MM.1S (cell line): ENCODE measurements at regions not wholly inside any gene's neighbourhood (a gene's known extent, or its start where the extent isn't known, plus 50 kb on each side); places are given as distances from the start of the nearest gene placed in this dataset.
"Not testable (repeated sequence)": the region's sequence is repeated elsewhere in the genome, so short reads cannot be mapped to it uniquely, and the experiment has no call there.

Experiments used
- DNase-seq: peaks from one replicate; pipeline ENCODE4 v3.0.0-alpha.2; 2015
- H2AFZ ChIP-seq: fragments of 300-600 bp; sonication (generic); 2 replicates; pipeline ENCODE4 v1.6.0; 2016; ENCODE audit warnings: antibody characterized with exemption, low read length
- H3F3A ChIP-seq: fragments of 300-600 bp; sonication (generic); 2 replicates; pipeline ENCODE4 v1.6.1; 2016; ENCODE audit warnings: mild to moderate bottlenecking, antibody characterized with exemption, low read length, moderate library complexity, mixed read lengths; ENCODE audit not compliant: insufficient read depth
- H3K27ac ChIP-seq: fragments of 300-600 bp; sonication (generic); 2 replicates; pipeline ENCODE4 v1.5.1; 2016; ENCODE audit warnings: mild to moderate bottlenecking, low read length
- H3K27me3 ChIP-seq: fragments of 300-600 bp; sonication (generic); replicated peaks from 2 replicates; pipeline ENCODE4 v1.6.0; 2016; ENCODE audit warnings: low read length; ENCODE audit not compliant: insufficient read depth
- H3K36me3 ChIP-seq: fragments of 300-600 bp; sonication (generic); replicated peaks from 2 replicates; pipeline ENCODE4 v1.6.1; 2016; ENCODE audit warnings: mild to moderate bottlenecking, low read length, mixed read lengths; ENCODE audit not compliant: insufficient read depth
- H3K4me1 ChIP-seq: fragments of 300-600 bp; sonication (generic); 2 replicates; pipeline ENCODE4 v1.6.1; 2016; ENCODE audit warnings: low read length, mixed read lengths
- H3K4me2 ChIP-seq: fragments of 300-600 bp; sonication (generic); 2 replicates; pipeline ENCODE4 v1.6.0; 2016; ENCODE audit warnings: low read depth, low read length
- H3K4me3 ChIP-seq: fragments of 300-600 bp; sonication (generic); 2 replicates; pipeline ENCODE4 v1.5.1; 2016; ENCODE audit warnings: low read length, mixed read lengths
- H3K79me2 ChIP-seq: fragments of 300-600 bp; sonication (generic); 2 replicates; pipeline ENCODE4 v1.6.1; 2016; ENCODE audit warnings: mixed run types, low read length, mixed read lengths
- H3K9ac ChIP-seq: fragments of 300-600 bp; sonication (generic); 2 replicates; pipeline ENCODE4 v1.6.1; 2016; ENCODE audit warnings: low read length, mixed read lengths
- H3K9me2 ChIP-seq: fragments of 300-600 bp; sonication (generic); replicated peaks from 2 replicates; pipeline ENCODE4 v1.6.1; 2016; ENCODE audit warnings: mild to moderate bottlenecking, low read length, mixed read lengths; ENCODE audit not compliant: insufficient read depth
- H3K9me3 ChIP-seq: fragments of 300-600 bp; sonication (generic); replicated peaks from 2 replicates; pipeline ENCODE4 v1.6.1; 2016; ENCODE audit warnings: mild to moderate bottlenecking, low read length, mixed read lengths; ENCODE audit not compliant: insufficient read depth
- H4K20me1 ChIP-seq: fragments of 300-600 bp; sonication (generic); 2 replicates; pipeline ENCODE4 v1.6.1; 2016; ENCODE audit warnings: mild to moderate bottlenecking, low read length, moderate library complexity, mixed read lengths; ENCODE audit not compliant: insufficient read depth
- EZH2 ChIP-seq: fragments of 300-600 bp; sonication (generic); optimal IDR thresholded peaks from 2 replicates; pipeline ENCODE3; 2017; ENCODE audit warnings: low read depth, mild to moderate bottlenecking, antibody characterized with exemption, low read length, mixed read lengths
- EZH2phosphoT487 ChIP-seq: fragments of 300-600 bp; sonication (generic); IDR thresholded peaks from 2 replicates; pipeline ENCODE4 v1.6.1; 2018; ENCODE audit warnings: antibody characterized with exemption, low read length
- TF ChIP-seq, protein P1 (sequence below): fragments of 300-600 bp; sonication (generic); IDR thresholded peaks from 2 replicates; pipeline ENCODE4 v1.5.1; 2016; ENCODE audit warnings: antibody characterized with exemption, low read length, mixed read lengths

DNA sequence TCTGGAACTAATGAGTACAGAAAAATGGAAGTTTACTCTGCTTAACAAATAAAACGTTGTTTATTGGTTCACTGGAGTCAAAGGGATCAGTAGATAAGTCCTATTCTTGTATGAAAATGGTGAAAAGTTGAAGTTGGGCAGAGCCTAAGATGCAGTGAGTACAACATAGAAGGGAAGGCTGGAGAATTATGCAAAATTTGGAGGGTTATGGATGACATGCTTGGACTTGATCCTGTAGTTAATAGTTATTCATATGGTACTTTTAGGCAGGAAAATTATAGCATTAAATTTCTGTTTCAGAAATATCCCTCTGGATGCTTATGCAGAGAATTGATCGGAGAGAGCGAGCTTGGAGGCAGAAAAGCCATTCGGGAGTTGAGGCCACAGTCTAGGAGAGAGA is 167.6 kb downstream of the KCNS3 start:
- no peak overlapping the region for H3K4me2 ChIP-seq

DNA sequence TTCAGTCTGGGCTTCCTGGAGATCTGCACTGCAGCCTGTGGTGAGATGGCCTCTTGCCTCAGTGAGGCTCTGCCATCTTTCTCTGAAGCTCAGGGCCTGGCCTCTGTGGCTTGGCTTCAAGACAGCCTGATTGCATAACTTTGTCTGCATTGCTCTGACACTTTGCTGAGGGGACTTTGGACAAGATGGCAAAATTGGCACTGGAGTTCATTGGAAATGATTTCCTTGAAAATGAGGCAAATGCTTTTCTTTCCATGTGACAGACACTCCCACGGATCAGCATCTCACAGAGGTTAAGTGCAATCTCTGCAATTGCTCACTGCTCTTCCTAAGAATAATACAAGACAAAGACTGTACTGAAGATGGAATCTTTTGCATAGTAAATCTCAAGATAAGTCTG is 166.8 kb downstream of the KCNS3 start:
- Histone ChIP-seq H3F3A (no peaks in the 10 kb centered on the region), H3K4me2 (no peak overlapping the region), H3K79me2 (no peaks in the 10 kb centered on the region), H3K27ac (no peak overlapping the region), H4K20me1 (no peaks in the 10 kb centered on the region), H3K27me3 (no peaks in the 10 kb centered on the region), H3K4me3 (no peak overlapping the region), H3K4me1 (no peaks in the 10 kb centered on the region), H3K9me2 (no peaks in the 10 kb centered on the region), H3K9ac (no peak overlapping the region), H2AFZ (no peak overlapping the region), H3K9me3 (no peaks in the 10 kb centered on the region), H3K36me3 (no peaks in the 10 kb centered on the region)
- TF ChIP-seq EZH2phosphoT487, result no peak
- no peak for TF ChIP-seq EZH2
- TF ChIP-seq, protein P1, sequence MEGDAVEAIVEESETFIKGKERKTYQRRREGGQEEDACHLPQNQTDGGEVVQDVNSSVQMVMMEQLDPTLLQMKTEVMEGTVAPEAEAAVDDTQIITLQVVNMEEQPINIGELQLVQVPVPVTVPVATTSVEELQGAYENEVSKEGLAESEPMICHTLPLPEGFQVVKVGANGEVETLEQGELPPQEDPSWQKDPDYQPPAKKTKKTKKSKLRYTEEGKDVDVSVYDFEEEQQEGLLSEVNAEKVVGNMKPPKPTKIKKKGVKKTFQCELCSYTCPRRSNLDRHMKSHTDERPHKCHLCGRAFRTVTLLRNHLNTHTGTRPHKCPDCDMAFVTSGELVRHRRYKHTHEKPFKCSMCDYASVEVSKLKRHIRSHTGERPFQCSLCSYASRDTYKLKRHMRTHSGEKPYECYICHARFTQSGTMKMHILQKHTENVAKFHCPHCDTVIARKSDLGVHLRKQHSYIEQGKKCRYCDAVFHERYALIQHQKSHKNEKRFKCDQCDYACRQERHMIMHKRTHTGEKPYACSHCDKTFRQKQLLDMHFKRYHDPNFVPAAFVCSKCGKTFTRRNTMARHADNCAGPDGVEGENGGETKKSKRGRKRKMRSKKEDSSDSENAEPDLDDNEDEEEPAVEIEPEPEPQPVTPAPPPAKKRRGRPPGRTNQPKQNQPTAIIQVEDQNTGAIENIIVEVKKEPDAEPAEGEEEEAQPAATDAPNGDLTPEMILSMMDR, result no peak
- no peak for DNase-seq

More for the DNA sequence above, 167.6 kb downstream of the KCNS3 start:
- no peaks in the 10 kb centered on the region for H4K20me1 ChIP-seq
- no peaks in the 10 kb centered on the region for H3K36me3 ChIP-seq
- DNase-seq, result no peak
- H3F3A ChIP-seq, result no peaks in the 10 kb centered on the region
- H3K9me2 ChIP-seq, result no peaks in the 10 kb centered on the region
- no peak overlapping the region for H3K9ac ChIP-seq
- no peak overlapping the region for H3K27ac ChIP-seq
- H3K27me3 ChIP-seq, result no peaks in the 10 kb centered on the region
- H2AFZ ChIP-seq, result no peak overlapping the region
- no peaks in the 10 kb centered on the region for H3K79me2 ChIP-seq
- no peaks in the 10 kb centered on the region for H3K9me3 ChIP-seq
- no peaks in the 10 kb centered on the region for H3K4me1 ChIP-seq
- TF ChIP-seq EZH2phosphoT487 (no peak), EZH2 (no peak)
- TF ChIP-seq, protein P1, result no peak
- H3K4me3 ChIP-seq, result no peak overlapping the region

DNA sequence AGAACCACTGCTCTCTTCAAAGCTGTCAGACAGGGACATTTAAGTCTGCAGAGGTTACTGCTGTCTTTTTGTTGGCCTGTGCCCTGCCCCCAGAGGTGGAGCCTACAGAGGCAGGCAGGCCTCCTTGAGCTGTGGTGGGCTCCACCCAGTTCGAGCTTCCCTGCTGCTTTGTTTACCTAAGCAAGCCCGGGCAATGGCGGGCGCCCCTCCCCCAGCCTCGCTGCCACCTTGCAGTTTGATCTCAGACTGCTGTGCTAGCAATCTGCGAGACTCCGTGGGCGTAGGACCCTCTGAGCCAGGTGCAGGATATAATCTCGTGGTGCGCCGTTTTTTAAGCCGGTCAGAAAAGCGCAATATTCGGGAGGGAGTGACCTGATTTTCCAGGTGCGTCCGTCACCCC is 138.9 kb downstream of the KCNS3 start:
- H3K4me1 ChIP-seq, H3K9me3 ChIP-seq, H2AFZ ChIP-seq, H4K20me1 ChIP-seq, H3K79me2 ChIP-seq, H3K4me2 ChIP-seq, H3K4me3 ChIP-seq, H3K27ac ChIP-seq, DNase-seq, H3K9me2 ChIP-seq, H3F3A ChIP-seq, H3K36me3 ChIP-seq, H3K27me3 ChIP-seq, H3K9ac ChIP-seq: not testable (repeated sequence)

DNA sequence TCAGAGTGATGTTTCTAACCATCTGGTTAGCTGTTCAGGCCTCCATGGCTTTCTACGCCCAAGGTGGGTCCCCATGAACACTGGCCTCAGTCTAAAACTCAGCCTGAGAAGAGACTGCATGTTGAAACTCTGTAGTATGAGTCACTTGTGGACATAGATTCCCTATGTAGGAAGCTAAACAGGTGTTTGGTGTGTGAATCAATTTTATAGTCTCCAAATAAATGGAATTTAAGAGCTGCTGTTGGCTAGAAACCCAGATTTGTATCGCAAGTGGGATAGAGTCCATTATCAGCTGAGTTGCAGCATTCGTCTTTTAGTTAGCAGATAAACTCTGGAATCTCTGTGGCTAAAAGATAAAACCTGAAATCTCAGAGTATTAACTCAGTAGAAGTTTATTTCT is 131.4 kb downstream of the KCNS3 start:
- DNase-seq, result no peak
- Histone ChIP-seq H3K9me3 (no peaks in the 10 kb centered on the region), H3K4me1 (no peaks in the 10 kb centered on the region), H3K9me2 (no peaks in the 10 kb centered on the region), H3K9ac (no peak overlapping the region), H3K36me3 (no peaks in the 10 kb centered on the region), H3K4me2 (no peak overlapping the region), H2AFZ (no peak overlapping the region), H3K27ac (no peak overlapping the region), H3K79me2 (no peaks in the 10 kb centered on the region), H4K20me1 (no peaks in the 10 kb centered on the region), H3F3A (no peaks in the 10 kb centered on the region), H3K4me3 (no peak overlapping the region), H3K27me3 (no peaks in the 10 kb centered on the region)
- TF ChIP-seq, protein P1, result no peak
- no peak for TF ChIP-seq EZH2
- TF ChIP-seq EZH2phosphoT487, result no peak
